ENCODE measurements at regions not wholly inside any gene's neighbourhood (a gene's known extent, or its start where the extent isn't known, plus 50 kb on each side); places are given as distances from the start of the nearest gene placed in this dataset.

DNA sequence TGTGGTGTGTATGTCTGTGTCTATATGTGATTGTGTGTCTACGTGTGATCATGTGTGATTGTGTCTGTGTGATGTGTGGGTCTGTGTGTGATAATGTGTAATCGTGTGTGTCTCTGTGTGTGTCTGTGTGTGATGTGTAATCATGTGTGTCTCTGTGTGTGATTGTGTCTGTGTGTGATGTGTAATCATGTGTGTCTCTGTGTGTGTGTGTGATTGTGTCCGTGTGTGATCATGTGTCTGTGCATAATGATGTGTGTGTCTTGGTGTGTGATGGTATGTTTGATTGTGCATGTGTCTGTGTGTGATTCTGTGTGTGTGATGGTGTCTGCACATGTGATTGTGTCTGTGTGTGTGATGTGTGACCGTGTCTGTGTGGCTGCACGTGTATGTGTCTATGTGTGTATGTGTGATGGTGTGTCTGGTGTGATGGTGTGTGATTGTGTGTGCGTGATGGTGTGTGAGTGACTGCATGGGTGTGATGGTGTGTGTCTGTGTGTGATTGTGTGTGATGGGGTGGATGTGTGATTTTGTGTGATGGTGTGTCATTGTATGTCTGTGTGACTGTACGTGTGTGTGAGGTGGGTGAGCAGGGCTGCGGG, 78.9 kb downstream of the RTP5 start:
- H3K36me3 ChIP-seq: no peaks in the 10 kb centered on the region
- ATAC-seq (no peak), DNase-seq (no peak)
- TF ChIP-seq, protein P1, sequence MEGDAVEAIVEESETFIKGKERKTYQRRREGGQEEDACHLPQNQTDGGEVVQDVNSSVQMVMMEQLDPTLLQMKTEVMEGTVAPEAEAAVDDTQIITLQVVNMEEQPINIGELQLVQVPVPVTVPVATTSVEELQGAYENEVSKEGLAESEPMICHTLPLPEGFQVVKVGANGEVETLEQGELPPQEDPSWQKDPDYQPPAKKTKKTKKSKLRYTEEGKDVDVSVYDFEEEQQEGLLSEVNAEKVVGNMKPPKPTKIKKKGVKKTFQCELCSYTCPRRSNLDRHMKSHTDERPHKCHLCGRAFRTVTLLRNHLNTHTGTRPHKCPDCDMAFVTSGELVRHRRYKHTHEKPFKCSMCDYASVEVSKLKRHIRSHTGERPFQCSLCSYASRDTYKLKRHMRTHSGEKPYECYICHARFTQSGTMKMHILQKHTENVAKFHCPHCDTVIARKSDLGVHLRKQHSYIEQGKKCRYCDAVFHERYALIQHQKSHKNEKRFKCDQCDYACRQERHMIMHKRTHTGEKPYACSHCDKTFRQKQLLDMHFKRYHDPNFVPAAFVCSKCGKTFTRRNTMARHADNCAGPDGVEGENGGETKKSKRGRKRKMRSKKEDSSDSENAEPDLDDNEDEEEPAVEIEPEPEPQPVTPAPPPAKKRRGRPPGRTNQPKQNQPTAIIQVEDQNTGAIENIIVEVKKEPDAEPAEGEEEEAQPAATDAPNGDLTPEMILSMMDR (IDR thresholded peaks at IDR 0.05): no peak
- no peak overlapping the region for H3K27ac ChIP-seq
- no peaks in the 10 kb centered on the region for H3K27me3 ChIP-seq
- no peaks in the 10 kb centered on the region for H3K9me3 ChIP-seq
- peaks cover 5% of the 10 kb centered on the region for H3K4me1 ChIP-seq
- intact Hi-C loops (cut with DNase I): no loop called here
- H3K4me3 ChIP-seq: no peak overlapping the region

DNA sequence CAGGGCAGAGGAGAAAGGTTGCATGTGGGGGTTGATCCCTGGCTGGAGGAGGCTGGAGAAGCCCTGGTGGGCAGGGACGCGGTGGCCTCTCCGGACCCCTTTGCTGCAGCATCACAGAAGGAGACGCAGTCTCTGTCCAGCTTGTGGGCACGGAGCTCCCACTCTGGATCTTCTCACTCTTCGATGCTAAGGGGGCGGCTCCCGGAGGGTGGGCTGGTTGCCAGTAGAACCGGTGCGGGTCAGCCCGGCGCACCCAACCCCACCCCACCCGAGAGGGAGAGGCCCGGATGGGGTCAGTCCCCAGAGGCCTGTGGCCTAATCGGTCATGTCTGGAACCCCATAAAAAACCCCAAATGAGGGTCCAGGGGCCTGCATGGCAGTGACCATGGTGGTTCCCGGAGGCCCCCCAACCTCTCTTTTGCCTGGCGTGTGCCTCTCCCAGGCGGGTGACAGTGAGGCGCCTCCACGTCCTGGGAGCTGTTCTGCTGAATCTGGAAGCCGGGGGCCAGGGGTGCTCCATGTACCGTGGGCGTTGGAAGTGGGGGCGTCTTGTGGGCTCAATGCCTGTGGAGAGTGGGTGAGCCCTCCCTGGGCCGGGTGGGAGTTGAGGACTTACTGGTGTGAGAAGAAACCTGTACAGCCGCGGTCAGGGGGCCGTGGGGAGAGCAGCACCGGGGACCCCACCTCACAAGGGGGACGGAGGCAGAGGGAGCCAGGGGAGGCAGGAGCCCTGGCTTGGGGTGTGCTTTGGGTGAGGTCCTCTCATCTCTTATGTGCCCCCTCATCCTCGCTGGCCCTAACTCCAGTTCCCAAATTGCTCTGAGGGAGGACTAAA, 79.6 kb downstream of the RTP5 start:
- TF ChIP-seq, protein P1 (IDR thresholded peaks at IDR 0.05): no peak
- H3K4me3 ChIP-seq: no peak overlapping the region
- no peaks in the 10 kb centered on the region for H3K9me3 ChIP-seq
- no peak for DNase-seq
- no peaks in the 10 kb centered on the region for H3K27me3 ChIP-seq
- no peak overlapping the region for H3K27ac ChIP-seq
- no peaks in the 10 kb centered on the region for H3K36me3 ChIP-seq
- ATAC-seq: no peak
- intact Hi-C loops (cut with DNase I): no loop called here
- peaks cover 5% of the 10 kb centered on the region for H3K4me1 ChIP-seq

DNA sequence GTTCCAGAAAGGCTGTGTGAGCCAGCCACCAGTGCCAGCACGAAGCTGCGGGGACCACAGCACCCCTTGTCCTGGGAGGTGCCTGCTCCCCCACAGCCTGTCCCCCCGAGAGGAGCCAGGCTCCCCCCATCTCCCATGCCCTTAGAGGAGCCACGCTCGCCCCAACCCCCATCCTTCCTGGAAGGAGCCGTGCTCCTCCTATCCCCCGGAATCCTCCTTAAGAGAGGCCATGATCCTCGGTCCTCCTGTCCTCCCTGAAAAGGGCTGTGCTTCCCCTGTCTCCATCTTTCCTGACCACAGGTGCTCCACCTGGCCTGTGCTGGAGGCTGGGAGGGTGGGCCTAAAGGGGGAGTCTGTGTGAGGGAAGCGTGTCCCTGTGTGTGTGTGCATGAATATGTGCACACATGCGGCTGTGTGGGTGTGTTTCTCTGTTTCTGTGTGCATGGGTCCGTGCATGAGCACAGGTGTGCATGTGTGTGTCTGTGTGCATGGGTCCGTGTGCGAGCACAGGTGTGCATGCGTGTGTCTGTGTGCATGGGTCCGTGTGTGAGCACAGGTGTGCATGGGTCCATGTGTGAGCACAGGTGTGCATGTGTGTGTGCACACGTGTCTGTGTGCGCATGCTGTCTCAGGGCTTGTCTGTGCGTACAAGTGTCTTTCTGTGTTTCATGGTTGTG, 80.3 kb downstream of the RTP5 start:
- ATAC-seq: no peak
- TF ChIP-seq, protein P1 (IDR thresholded peaks at IDR 0.05): no peak
- no peak for DNase-seq
- intact Hi-C loops (cut with DNase I): no loop called here
- H3K4me1 ChIP-seq: peaks cover 5% of the 10 kb centered on the region
- no peak overlapping the region for H3K4me3 ChIP-seq
- no peaks in the 10 kb centered on the region for H3K9me3 ChIP-seq
- no peak overlapping the region for H3K27ac ChIP-seq
- no peaks in the 10 kb centered on the region for H3K36me3 ChIP-seq
- no peaks in the 10 kb centered on the region for H3K27me3 ChIP-seq

DNA sequence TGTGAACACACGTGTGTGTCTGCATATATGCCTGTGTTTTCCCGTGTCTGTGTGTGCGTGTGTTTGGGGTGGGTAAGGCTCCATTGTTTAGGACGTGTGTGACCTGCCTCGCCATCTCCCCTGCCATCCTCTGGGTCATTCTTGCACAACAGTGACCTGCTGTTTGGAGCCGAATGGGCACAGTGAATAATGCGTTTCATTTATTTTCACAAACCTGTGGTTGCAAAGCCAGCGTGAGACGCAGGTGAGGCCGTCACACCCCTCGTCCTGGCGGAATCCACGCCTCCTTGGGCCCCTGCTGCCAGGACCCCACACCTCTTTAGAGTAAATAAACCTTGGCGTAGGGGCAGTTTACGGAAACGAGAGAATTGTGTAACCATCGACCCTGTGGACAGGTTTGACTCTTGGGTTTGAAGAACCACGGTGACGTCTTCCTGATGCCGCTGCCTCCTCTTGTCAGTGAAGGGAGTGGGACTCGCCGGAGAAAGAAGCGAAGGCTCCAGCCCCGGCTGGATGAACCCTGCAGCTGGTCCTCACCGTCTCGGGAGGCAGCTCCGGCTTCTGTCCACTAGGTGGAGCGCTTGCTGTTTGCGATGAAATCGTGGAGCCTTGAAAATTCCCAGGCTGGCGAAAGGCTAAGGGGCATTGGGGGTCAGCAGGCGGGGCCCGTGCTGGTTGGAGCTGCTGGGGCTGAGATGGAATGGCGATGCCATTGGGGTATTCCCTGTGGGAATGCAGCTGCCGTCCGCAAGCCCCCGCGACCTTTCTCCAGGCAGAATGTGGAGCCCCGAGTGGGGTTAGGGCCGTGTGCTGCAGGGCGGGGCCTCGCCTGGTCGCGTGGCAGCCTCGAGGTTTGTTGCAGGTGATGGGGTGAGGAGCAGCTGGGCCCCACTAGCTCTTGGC, 81.1 kb downstream of the RTP5 start:
- ATAC-seq: peak; percentile 82

DNA sequence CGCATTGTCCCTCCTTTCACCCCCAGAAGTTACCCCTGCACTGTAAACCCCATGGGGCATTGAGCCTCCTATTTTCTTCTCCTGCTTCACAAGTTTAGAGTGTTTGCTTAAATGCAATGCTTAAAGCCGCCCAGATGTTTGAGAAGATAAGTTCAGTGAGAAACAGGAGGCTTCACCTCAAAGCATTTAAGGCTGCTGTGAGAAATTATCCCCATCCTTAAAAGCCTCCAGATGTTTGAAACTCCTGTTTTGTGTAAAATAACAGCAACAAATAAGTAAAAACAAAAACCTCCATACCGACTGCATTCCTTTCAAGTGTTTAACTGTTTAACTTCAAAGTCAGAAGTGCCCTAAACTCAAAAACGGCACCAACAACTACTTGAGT, 81.8 kb downstream of the RTP5 start:
- Histone ChIP-seq H3K9me3 (no peaks in the 10 kb centered on the region), H3K4me1 (peaks cover 5% of the 10 kb centered on the region), H3K27ac (no peak overlapping the region), H3K27me3 (no peaks in the 10 kb centered on the region), H3K4me3 (no peak overlapping the region), H3K36me3 (no peaks in the 10 kb centered on the region)
- ATAC-seq (no peak), DNase-seq (no peak)
- intact Hi-C loops (cut with DNase I): no loop called here
- TF ChIP-seq, protein P1 (IDR thresholded peaks at IDR 0.05): no peak

More for the DNA sequence above, 81.1 kb downstream of the RTP5 start:
- DNase-seq: peak; percentile 87
- no peaks in the 10 kb centered on the region for H3K27me3 ChIP-seq
- H3K4me3 ChIP-seq: no peak overlapping the region
- no peak overlapping the region for H3K27ac ChIP-seq
- no peaks in the 10 kb centered on the region for H3K9me3 ChIP-seq
- no peaks in the 10 kb centered on the region for H3K36me3 ChIP-seq
- H3K4me1 ChIP-seq: peaks cover 5% of the 10 kb centered on the region
- TF ChIP-seq, protein P1 (IDR thresholded peaks at IDR 0.05): peak; percentile 90
- intact Hi-C loops (cut with DNase I): no loop called here
